ENCODE measurements at regions not wholly inside any gene's neighbourhood (a gene's known extent, or its start where the extent isn't known, plus 50 kb on each side); places are given as distances from the start of the nearest gene placed in this dataset.

DNA sequence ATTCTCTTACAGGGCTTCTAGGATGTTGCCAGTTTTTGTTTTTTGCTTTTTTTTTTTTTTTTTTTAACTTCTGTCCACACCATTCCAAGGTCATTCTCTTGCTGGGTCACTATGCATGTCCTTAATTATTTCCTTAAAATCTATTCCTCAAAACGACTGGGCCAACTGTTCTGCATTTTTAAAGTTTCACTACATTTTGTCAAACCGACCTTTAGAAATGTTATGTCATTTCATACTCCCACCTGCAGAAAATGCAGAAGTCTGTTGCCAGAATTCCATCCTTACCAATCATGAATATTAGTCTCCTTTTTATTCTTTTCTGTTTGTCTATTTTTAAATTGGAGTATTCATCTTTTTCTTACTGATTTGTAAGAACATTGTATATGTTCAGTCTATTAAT lies 295.5 kb downstream of the ZSWIM6 start:
- no peak for DNase-seq
- no peak overlapping the region for H3K27ac Mint-ChIP-seq
- H3K9me3 Mint-ChIP-seq, result peaks cover 2 to 5% of the 10 kb centered on the region in 2 donors
- peaks cover 8 to 26% of the 10 kb centered on the region in 2 donors for H3K4me1 Mint-ChIP-seq
- ATAC-seq (replicated peaks), result no peak
- no peak overlapping the region for H3K4me3 Mint-ChIP-seq
- H3K36me3 Mint-ChIP-seq, result no peaks in the 10 kb centered on the region
- no peaks in the 10 kb centered on the region for H3K27me3 Mint-ChIP-seq

DNA sequence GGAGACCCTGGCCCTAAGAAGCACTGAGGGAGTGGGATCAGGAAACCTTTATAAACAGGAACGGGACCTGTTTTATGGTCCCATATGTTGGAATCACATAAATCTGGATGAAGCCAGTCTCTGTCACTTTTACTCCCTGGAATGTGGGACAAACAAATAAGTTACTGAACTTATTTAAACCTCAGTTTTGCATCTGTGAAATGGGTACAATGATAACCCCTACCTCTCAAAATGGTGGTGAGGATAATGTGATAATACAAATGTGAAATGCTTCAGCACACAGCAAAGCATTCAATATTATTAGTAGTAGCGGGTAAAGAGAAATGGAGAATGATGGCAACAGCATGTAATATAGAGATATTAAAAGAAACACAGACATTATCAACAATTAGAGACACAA lies 298.9 kb downstream of the ZSWIM6 start:
- H3K4me1 Mint-ChIP-seq, result peaks cover 6 to 17% of the 10 kb centered on the region in 2 donors
- ATAC-seq (replicated peaks) (no peak), DNase-seq (no peak)
- peaks cover 0 to 6% of the 10 kb centered on the region in 2 donors for H3K27me3 Mint-ChIP-seq
- H3K27ac Mint-ChIP-seq, result no peak overlapping the region
- H3K4me3 Mint-ChIP-seq, result no peak overlapping the region
- peaks cover 2 to 5% of the 10 kb centered on the region in 2 donors for H3K9me3 Mint-ChIP-seq
- H3K36me3 Mint-ChIP-seq, result no peaks in the 10 kb centered on the region

DNA sequence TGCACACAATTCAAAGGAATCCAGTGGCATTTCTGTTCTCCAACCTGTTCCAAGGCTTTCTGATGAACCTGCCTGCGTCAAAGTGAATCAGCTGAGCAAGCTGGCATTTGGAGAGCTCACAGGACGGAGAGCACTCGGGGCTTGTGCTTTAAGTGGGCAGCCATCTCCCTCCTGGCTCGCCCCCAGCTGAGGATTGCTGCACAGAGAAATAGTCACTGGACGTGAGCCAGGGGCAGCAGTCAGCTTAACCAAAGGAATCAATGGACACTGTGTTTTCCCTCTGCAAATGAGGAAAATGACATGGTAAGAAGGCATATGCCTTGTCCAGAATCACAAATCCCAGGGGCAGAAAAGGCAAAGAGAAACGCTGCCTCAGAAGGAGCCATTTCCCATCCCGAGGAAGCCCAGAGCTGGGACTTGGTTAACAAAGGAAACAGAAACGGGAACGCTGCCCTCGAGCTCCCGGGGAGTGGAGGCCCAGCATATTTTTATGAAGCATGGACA lies 299.4 kb downstream of the ZSWIM6 start:
- no peak overlapping the region for H3K27ac Mint-ChIP-seq
- peaks cover 2 to 5% of the 10 kb centered on the region in 2 donors for H3K9me3 Mint-ChIP-seq
- H3K27me3 Mint-ChIP-seq, result peaks cover 0 to 6% of the 10 kb centered on the region in 2 donors
- no peaks in the 10 kb centered on the region for H3K36me3 Mint-ChIP-seq
- peaks cover 6 to 14% of the 10 kb centered on the region in 2 donors for H3K4me1 Mint-ChIP-seq
- DNase-seq, result no peak
- no peak overlapping the region for H3K4me3 Mint-ChIP-seq
- ATAC-seq (replicated peaks), result no peak

DNA sequence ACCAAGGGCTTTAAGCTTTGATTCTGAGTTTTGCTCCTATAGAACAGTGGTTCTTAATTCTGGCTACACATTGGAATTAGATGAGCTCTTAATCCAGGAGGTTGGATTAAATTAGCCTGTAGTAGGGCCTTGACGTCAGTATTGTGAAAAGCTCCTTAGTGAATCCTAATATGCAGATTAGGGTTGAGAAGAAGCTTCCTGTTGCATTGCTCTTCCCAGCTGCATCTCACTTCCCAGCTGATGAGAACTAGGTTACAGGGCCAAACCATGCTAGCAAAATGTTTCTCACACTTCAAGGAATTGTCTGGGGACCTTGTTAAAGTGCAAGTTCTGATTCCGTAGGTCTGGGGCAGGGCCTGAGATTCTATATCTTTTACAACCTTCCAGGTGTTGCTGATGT lies 300.0 kb downstream of the ZSWIM6 start:
- Mint-ChIP-seq H3K27me3 (peaks cover 0 to 6% of the 10 kb centered on the region in 2 donors), H3K36me3 (no peaks in the 10 kb centered on the region), H3K4me1 (peaks cover under 1 to 8% of the 10 kb centered on the region in 2 donors), H3K4me3 (no peak overlapping the region), H3K27ac (no peak overlapping the region), H3K9me3 (peaks cover 2 to 5% of the 10 kb centered on the region in 2 donors)
- ATAC-seq (replicated peaks) (no peak), DNase-seq (no peak)

DNA sequence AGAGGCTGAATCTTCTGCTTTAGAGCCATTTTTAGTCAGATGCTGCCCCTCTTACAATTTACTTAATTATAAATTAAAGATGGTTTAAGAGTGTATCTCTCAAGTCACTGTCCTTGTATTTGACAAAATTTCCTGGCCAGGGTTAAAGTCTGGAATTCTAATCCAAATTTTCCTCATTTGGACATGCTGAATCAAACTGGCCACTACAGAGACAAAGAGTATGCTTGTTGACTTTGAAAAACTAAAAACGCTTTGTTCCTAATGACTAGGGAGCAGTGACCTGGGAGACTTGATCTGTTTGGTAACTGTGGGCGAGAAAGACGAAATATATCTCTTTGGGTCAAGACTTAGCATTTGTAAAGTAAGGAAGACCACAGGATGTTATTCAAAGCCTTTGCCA lies 303.2 kb downstream of the ZSWIM6 start:
- no peak for DNase-seq
- ATAC-seq (replicated peaks), result no peak
- Mint-ChIP-seq H3K4me3 (no peak overlapping the region), H3K4me1 (no peaks in the 10 kb centered on the region), H3K27ac (no peak overlapping the region), H3K9me3 (no peaks in the 10 kb centered on the region), H3K36me3 (no peaks in the 10 kb centered on the region), H3K27me3 (peaks cover 0 to 14% of the 10 kb centered on the region in 2 donors)

DNA sequence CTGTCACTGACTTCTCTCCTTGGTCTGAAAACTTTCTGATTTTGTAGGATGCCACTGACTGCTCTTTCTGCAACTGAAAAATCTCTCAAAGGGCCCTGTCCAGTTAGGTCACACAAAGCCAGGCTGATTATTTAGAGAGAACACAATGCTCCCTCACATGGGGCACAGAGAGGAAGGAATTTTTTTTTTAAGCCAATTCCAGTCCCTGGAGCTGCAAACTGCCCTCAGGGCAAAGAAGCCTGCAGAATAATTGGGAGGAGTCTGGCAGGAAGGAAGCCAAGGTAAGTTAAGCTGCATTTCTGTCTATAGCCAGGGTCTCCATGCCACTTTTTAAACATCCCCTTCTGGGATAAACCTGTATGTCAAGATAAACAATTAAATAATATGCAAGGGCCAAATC lies 305.5 kb downstream of the ZSWIM6 start:
- DNase-seq (no peak), ATAC-seq (replicated peaks) (no peak)
- no peaks in the 10 kb centered on the region for H3K9me3 Mint-ChIP-seq
- H3K27me3 Mint-ChIP-seq, result peaks cover 0 to 14% of the 10 kb centered on the region in 2 donors
- H3K27ac Mint-ChIP-seq, result no peak overlapping the region
- H3K36me3 Mint-ChIP-seq, result no peaks in the 10 kb centered on the region
- no peaks in the 10 kb centered on the region for H3K4me1 Mint-ChIP-seq
- H3K4me3 Mint-ChIP-seq, result no peak overlapping the region

- DNase-seq (no peak), ATAC-seq (replicated peaks) (no peak)
- H3K4me3 Mint-ChIP-seq, result no peak overlapping the region
- no peak overlapping the region for H3K27ac Mint-ChIP-seq
- H3K27me3 Mint-ChIP-seq, result peaks cover 0 to 14% of the 10 kb centered on the region in 2 donors
- H3K36me3 Mint-ChIP-seq, result no peaks in the 10 kb centered on the region
- no peaks in the 10 kb centered on the region for H3K9me3 Mint-ChIP-seq
- H3K4me1 Mint-ChIP-seq, result no peaks in the 10 kb centered on the region
Measured at GRCh38 chr5:61638476-61638875, 306.4 kb downstream of the ZSWIM6 start.

DNA sequence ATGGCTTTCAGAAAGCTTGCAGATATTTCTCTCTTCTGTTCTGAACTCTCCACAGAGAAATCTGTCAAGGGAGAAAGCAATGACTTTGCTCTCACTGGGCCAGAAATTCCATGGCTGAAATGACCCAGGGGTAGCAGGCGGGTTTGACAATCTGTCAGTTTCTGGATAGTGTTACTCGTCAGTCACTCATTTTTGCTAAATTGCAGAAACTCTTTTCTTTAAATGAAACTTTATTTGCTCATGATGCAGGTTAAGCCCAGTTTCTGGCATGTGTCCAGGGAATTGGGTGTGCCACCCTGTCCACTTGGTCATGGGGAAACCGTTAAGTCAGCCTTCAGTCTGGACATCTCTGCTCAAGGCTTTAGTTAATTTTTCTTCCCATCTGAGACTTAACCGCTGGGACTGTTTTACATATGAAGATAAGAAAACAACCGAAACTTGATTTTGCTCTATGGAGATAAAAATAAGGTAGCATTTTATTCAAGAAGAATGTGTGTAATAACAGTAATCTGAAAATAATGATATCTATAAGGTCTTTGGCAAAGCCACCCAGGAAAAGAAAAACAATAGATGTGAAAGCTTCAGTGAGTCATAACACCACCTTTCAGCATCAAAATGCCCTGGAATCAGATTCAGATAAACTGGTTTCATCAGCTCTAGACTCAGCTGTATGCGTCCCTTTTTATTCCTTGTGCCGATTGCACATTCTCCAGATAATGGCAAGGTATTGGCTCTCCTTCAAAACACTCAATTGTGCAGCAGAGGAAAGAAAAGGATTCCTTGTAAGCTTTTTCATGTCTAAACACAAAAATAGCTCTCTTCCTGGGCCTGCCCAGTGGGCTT lies 308.3 kb downstream of the ZSWIM6 start:
- DNase-seq, result no peak

GRCh38 chr5:61641748-61642565 lies 309.9 kb downstream of the ZSWIM6 start:
- Mint-ChIP-seq H3K36me3 (no peaks in the 10 kb centered on the region), H3K9me3 (no peaks in the 10 kb centered on the region), H3K27me3 (peaks cover 3 to 8% of the 10 kb centered on the region in 2 donors), H3K27ac (no peak overlapping the region), H3K4me3 (no peak overlapping the region), H3K4me1 (peaks cover 4 to 5% of the 10 kb centered on the region in 2 donors)
- ATAC-seq (replicated peaks) (no peak), DNase-seq (no peak)

More for the DNA sequence above, 308.3 kb downstream of the ZSWIM6 start:
- H3K27me3 Mint-ChIP-seq, result peaks cover 3 to 8% of the 10 kb centered on the region in 2 donors
- H3K4me1 Mint-ChIP-seq, result peaks cover 4% of the 10 kb centered on the region in 2 donors
- H3K4me3 Mint-ChIP-seq, result no peak overlapping the region
- H3K9me3 Mint-ChIP-seq, result no peaks in the 10 kb centered on the region
- no peak overlapping the region for H3K27ac Mint-ChIP-seq
- H3K36me3 Mint-ChIP-seq, result no peaks in the 10 kb centered on the region
- no peak for ATAC-seq (replicated peaks)

GRCh38 chr5:61647672-61648071 lies 315.6 kb downstream of the ZSWIM6 start:
- Mint-ChIP-seq H3K9me3 (no peaks in the 10 kb centered on the region), H3K27me3 (peaks cover 6 to 12% of the 10 kb centered on the region in 2 donors), H3K27ac (no peak overlapping the region), H3K4me3 (no peak overlapping the region), H3K4me1 (peaks cover 7 to 10% of the 10 kb centered on the region in 2 donors), H3K36me3 (no peaks in the 10 kb centered on the region)
- DNase-seq (no peak), ATAC-seq (replicated peaks) (no peak)

GRCh38 chr5:61649231-61649630 lies 317.2 kb downstream of the ZSWIM6 start:
- H3K4me3 Mint-ChIP-seq, result no peak overlapping the region
- H3K36me3 Mint-ChIP-seq, result no peaks in the 10 kb centered on the region
- no peak overlapping the region for H3K27ac Mint-ChIP-seq
- H3K27me3 Mint-ChIP-seq, result peaks cover 6 to 15% of the 10 kb centered on the region in 2 donors
- no peak for ATAC-seq (replicated peaks)
- H3K4me1 Mint-ChIP-seq, result peaks cover 9 to 10% of the 10 kb centered on the region in 2 donors
- no peak for DNase-seq
- no peaks in the 10 kb centered on the region for H3K9me3 Mint-ChIP-seq

DNA sequence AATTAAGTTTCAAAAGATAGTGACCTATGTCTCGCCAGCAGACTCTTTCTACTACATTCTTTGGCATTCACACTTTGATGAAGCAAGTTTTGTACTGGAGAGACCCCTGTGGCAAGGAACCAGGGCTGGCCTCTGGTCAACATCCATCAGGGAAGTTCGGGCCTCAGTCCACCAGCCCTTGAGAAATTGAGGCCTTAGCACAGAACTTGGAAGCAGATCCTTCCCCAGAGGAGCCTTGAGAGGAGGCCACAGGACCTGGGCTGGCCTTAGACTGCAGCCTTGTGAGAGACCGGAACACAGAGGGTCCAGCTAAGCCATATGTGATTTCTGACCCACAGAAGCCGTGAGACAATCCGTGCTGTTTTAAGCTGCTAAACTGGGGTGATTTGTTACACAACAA lies 317.9 kb downstream of the ZSWIM6 start:
- DNase-seq, result no peak
- Mint-ChIP-seq H3K27ac (no peak overlapping the region), H3K9me3 (no peaks in the 10 kb centered on the region), H3K27me3 (peaks cover 6 to 14% of the 10 kb centered on the region in 2 donors), H3K36me3 (no peaks in the 10 kb centered on the region), H3K4me3 (no peak overlapping the region), H3K4me1 (peaks cover 7 to 8% of the 10 kb centered on the region in 2 donors)
- ATAC-seq (replicated peaks), result no peak

DNA sequence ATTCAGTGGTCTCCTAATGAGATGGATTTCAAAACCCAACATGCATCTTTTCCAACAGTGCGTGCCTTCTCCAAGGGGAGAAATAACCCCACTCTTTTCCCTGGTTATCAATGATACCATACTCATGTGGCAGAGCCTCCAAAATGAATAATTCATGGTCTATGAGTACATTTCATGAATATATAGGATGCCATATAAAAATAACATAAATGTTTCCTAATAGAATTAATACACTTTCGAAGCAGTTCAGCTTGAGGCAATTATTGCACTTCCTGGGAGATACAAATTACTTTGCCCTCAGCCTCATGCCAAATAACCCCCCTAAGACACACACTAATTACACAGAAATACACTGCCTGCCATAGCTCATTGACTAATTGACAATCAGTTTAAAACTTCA lies 318.6 kb downstream of the ZSWIM6 start:
- DNase-seq, result no peak
- no peak overlapping the region for H3K27ac Mint-ChIP-seq
- H3K9me3 Mint-ChIP-seq, result no peaks in the 10 kb centered on the region
- no peaks in the 10 kb centered on the region for H3K36me3 Mint-ChIP-seq
- peaks cover 11 to 20% of the 10 kb centered on the region in 2 donors for H3K27me3 Mint-ChIP-seq
- no peak for ATAC-seq (replicated peaks)
- H3K4me1 Mint-ChIP-seq, result peaks cover 4 to 6% of the 10 kb centered on the region in 2 donors
- H3K4me3 Mint-ChIP-seq, result no peak overlapping the region

GRCh38 chr5:61651195-61651594 lies 319.1 kb downstream of the ZSWIM6 start:
- DNase-seq (no peak), ATAC-seq (replicated peaks) (no peak)
- H3K4me3 Mint-ChIP-seq, result no peak overlapping the region
- no peaks in the 10 kb centered on the region for H3K9me3 Mint-ChIP-seq
- H3K27ac Mint-ChIP-seq, result no peak overlapping the region
- no peaks in the 10 kb centered on the region for H3K36me3 Mint-ChIP-seq
- peaks cover 12 to 24% of the 10 kb centered on the region in 2 donors for H3K27me3 Mint-ChIP-seq
- peaks cover 4 to 6% of the 10 kb centered on the region in 2 donors for H3K4me1 Mint-ChIP-seq
